Non-pigmented ciliary epithelial cell (primary cell): ENCODE measurements at regions not wholly inside any gene's neighbourhood (a gene's known extent, or its start where the extent isn't known, plus 50 kb on each side); places are given as distances from the start of the nearest gene placed in this dataset.

ENCODE experiments used
- DNase-seq: peaks from one replicate; pipeline ENCODE4 v3.0.0-alpha.2; 2010; ENCODE audit warnings: low read depth

GRCh38 chr20:50258790-50259483 lies 68.3 kb downstream of the CEBPB start:
- no peak for DNase-seq

- DNase-seq, result no peak
Observed at GRCh38 chr20:50259705-50260478, 69.3 kb downstream of the CEBPB start.

DNA sequence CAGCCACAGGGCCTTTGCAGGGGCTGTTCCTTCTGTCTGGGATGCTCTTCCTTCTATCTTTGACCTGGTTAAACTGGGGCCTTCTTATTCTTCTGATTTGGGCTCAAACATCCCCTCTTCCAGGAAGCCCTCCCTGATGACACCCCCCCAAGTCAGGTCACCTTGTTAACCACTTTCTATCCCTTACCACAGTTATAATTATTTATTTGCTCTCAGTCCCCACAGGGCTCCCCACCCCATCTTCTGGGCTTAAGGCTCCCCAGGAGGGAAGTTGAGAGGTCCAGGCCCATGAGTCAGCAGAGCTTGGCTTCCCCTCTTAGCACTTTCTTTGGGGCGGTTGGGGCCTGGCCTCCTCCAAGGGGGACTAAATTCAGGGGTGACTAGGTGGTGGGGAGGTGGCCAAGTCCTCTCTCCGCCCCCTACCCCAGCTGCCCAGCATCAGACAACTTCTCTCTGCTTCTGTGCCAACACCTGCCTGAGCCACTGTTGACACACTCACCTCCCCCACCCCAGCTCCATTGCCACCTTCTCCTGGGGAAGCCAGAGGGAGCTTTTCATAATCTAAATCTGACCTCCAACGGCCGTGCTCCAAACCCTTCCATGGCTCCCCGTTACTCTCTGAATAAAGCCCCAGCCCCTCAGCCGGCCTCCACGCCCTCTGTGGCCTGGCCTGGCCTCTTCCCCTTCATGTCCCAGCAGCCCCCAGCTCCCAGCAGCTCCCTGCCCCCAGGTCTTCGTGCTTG lies 70.0 kb downstream of the CEBPB start:
- no peak for DNase-seq

DNA sequence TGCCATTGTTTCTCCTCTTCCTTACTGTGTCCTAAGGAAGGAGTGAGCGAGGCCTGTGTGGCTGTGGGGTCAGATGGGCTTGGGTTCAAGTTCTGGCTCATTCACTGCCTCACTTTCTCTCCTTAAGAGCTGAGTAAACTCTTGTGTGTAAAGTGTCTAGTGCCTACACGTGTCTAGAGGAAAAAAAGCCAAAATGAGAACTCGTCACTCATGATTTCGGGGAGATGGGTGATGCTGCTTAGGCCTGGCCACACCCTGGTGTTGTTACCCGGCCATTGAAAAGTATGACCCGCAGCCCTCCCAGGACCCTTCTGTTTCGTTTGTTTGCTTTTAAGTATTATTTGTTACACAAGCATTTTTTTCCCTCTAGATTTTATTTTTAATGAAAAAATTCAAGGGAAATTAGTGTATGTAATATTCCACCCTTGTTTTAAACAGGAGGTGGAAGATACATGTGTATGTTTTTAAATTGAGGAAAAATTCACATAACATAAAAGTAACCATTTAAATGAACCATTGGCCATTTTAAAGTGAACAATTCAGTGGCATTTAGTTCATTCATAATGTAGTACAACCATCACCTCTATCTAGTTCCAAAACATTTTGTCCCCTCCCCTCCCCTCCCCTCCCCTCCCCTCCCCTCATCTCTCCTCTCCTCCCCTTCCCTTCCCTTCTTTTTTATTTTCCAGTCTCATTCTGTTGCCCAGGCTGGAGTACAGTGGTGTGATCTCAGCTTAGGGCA lies 71.0 kb downstream of the CEBPB start:
- DNase-seq, result no peak

DNA sequence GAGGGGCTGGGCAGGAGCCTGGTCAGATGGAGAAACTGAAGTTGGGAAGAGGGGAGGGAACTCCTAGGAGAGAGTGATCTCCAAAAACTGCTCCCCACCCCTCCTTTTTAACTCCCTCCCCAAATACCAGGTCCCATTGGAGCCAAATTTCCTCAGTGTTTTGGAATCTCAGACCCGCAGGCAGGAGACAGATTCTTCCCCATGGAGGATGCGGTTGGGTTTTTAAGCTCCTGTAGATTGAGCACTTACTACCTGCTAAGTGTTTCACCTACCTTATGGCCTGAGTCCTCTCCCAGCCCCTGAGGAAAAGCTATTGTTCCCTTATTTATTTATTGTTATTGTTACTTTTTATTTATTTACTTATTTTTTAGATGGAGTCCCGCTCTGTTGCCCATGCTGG lies 73.2 kb downstream of the CEBPB start:
- no peak for DNase-seq

DNA sequence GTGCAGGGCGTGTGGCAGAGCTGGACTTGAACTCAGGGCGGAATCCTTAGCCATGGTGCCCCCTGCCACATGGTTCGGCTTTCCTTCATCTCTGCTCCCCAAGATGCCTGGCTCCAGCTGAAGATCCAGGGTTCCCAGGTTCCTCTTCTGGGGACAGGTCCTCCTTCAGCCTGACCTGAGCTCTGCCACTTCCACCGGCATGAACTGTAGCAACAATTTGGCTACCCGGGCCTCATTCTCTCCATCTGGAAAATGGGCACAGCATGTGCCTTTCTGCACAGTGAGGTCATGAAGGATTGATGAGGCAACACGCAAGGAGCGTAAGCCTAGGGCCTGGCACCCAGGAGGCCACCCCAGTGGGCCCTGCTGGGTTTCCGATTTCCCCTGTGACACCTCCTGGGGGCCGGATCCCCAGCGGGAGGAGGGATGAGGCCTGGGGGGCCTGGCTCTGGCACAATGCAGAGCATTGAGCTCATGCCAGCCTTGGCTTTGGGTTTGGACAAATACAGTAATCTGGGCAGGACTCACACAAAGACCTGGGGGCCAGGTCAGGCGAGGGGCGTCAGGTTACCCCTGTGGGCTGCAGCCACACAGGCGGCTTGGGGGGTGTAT lies 74.0 kb downstream of the CEBPB start:
- no peak for DNase-seq

DNA sequence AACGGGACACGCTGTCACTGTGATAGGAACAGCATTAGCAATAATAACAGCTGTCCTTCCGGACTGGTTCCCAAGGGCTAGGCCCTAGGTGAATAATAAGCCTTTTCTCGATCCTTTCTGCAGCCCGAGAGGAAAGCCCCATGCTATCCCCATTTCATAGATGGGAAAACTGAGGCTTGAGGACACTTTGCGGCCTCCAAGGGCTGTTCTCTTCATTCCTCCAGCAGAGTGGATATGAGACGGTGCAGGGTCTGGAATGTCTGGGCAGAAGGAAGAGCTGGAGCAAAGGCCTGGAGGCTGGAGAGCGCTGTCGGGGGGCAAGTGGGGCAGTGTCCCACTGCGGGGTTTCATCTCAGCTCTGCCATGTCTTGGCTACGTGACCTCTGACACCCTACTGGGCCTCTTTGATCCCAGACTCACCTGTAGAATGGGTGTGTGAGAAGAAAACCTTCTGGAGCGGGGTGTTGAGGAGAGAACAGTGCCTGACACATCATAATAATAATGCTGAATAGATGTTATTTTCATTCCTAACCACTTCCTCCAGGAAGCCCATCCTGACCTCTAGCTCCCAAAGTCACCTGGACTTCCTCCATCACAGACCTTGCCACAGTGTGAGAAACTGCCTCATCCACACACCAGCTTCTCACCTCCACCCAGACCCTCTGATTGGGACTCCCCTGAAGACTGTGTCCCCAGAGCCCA lies 74.8 kb downstream of the CEBPB start:
- DNase-seq, result no peak

GRCh38 chr20:50266293-50267040 lies 75.8 kb downstream of the CEBPB start:
- DNase-seq, result no peak

GRCh38 chr20:50267041-50267865 lies 76.6 kb downstream of the CEBPB start:
- no peak for DNase-seq

DNA sequence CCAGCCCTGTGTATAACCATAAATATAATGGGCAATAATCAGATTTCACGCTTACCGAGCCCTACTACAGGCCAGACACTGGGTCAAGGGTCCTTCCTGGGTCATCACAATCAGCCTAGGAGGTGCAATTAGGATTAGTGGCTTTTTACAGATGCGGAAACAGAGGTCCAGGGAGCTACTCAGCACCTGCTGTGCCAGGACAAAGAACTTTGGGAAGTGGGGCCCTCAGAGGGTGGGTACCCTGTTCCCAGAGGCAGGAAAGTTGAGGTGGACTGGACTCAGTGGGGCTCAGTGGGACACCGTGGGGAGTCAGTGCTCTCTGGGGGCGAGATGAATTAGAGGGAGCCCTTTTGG lies 77.2 kb downstream of the CEBPB start:
- DNase-seq, result no peak

DNA sequence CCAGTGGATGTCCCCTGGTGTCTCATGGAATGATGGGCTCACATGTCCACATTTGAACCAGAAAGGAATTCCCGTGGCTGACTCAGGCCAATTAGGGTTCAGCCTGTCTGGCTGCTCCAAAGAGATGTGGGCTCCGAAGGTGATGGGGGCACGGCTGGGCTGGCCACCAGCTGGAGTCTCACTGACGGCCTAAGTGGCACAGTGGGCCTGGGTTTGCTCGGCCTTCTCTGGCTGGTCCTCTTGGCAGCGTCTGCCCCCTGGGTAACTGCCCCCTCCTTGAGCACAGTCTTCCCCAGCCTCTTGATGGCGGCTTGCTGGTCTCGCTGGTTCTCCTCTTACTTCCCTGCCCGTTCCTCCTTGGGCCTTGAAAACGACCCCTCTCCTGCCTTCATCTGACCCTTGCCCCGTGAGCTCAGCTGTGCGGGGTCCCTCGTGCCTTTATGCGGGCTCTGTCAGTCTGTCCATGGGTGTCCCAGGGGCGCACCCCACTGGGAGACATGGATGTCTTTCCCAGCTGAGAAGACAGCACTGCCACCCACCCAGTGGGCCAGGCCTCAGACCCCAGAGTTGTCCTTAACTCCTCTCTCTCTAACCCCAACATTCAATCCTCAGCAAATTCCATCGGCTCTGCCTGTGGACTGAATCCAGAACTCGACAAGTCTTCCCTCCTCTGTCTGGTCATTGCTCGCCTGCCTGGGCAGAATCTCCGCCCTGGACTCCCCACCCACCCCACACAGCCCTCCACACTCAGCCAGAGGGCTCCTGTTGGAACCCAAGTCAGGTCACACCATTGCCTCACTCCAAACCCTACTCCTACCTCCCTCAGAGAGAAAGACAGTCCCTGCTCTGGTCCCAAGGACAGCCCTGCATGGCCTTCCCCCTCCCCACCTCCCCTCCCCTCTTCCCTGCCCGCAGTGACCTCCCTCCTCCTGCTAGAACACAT lies 78.7 kb downstream of the CEBPB start:
- DNase-seq, result no peak

DNA sequence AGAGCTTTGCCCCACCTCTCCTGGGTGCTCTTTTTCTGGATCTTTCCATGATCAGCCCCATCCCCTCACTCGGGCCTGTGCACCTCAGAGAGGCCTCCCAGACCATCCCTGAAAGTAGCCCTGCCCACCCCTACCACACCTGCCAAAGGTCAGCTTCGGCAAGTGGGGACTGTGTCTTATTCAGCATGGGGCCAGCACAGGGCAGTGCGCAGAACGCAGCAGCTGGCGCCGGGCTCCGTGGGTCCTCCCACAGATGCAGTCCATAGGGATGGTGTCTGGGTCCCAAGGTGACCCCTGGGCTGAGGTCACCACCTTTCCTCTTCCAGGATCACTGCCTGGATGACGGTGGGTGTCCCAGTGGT lies 79.4 kb downstream of the CEBPB start:
- no peak for DNase-seq

GRCh38 chr20:50270569-50270968 lies 79.9 kb downstream of the CEBPB start:
- no peak for DNase-seq

DNA sequence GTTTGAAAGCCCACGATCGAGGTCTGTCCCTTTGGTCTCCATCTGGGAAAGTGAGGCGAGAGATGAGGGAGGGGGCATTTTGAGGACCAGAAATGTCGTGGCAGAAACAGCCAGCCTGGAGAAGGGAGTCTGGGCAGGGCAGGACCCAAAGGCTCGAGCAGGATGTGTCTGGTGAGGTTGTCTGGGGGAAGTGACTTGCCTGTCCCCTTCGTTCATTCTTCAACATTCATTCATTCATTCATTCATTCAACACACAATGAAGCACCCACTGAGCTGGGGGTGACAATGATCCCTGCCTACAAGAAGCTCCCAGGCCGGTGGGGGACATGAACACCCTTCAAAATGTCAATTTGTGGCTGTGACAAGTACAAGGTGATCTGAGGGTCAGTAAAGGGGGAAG lies 80.5 kb downstream of the CEBPB start:
- no peak for DNase-seq

- DNase-seq, result no peak
Observed at GRCh38 chr20:50271612-50272011, 81.0 kb downstream of the CEBPB start.

GRCh38 chr20:50272030-50272723 lies 81.5 kb downstream of the CEBPB start:
- no peak for DNase-seq

DNA sequence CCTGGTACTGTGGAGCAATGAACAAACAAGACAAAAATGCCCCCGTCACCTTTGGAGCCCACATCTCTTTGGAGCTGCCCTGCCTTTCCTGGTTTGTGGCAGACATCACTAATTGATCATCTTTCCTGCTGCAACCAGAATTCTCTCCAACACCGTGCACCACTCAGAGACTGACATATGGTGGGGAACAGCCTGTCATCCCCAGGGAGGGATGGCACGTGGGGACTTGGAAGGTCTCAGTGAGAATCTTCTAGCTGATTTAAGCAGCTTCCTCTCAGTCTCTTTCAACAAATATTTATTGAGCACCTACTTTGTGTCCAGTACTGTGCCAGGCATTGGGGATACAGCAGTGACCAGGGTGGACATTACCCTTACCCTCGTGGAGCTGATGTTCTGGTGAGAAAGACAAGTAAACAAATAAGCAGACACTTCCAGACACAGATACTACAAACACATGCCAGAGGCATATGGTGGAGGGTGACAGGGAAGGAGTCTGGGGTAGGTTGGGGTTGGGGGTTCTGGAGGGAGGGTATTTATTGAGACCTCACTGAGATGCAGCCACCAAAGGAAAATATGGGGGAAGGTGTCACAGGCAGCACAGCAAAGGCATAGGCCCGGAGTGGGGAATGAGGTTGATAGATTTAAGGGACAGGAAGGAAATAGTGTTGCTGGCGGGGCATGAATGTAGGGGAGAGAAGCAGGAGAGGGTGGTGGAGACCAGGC lies 82.3 kb downstream of the CEBPB start:
- no peak for DNase-seq
